ENCODE measurements at regions not wholly inside any gene's neighbourhood (a gene's known extent, or its start where the extent isn't known, plus 50 kb on each side); places are given as distances from the start of the nearest gene placed in this dataset.
A peak's percentile ranks its signal among the peaks of the same experiment; 100 is the strongest.

GRCh38 chr15:98433856-98434255, 214.5 kb upstream of the IGF1R start:
- ATAC-seq (replicated peaks), result no peak
- H3K4me1 Mint-ChIP-seq, result no peaks in the 10 kb centered on the region
- H3K9me3 Mint-ChIP-seq, result no peaks in the 10 kb centered on the region
- H3K4me3 Mint-ChIP-seq, result no peak overlapping the region
- no peak overlapping the region for H3K27ac Mint-ChIP-seq
- H3K27me3 Mint-ChIP-seq, result peaks cover 20% of the 10 kb centered on the region
- no peaks in the 10 kb centered on the region for H3K36me3 Mint-ChIP-seq (ENCODE audit: low read depth)

- Mint-ChIP-seq H3K27me3 (peaks cover 11% of the 10 kb centered on the region), H3K4me1 (no peaks in the 10 kb centered on the region), H3K4me3 (no peak overlapping the region), H3K27ac (no peak overlapping the region), H3K9me3 (no peaks in the 10 kb centered on the region), H3K36me3 (ENCODE audit: low read depth) (no peaks in the 10 kb centered on the region)
- ATAC-seq (replicated peaks), result no peak
These were observed 210.6 kb upstream of the IGF1R start for GRCh38 chr15:98437752-98438151.

GRCh38 chr15:98438326-98438725, 210.0 kb upstream of the IGF1R start:
- peaks cover 11% of the 10 kb centered on the region for H3K27me3 Mint-ChIP-seq
- H3K4me3 Mint-ChIP-seq, result no peak overlapping the region
- no peaks in the 10 kb centered on the region for H3K36me3 Mint-ChIP-seq (ENCODE audit: low read depth)
- H3K4me1 Mint-ChIP-seq, result no peaks in the 10 kb centered on the region
- ATAC-seq (replicated peaks), result no peak
- no peaks in the 10 kb centered on the region for H3K9me3 Mint-ChIP-seq
- H3K27ac Mint-ChIP-seq, result no peak overlapping the region

- no peaks in the 10 kb centered on the region for H3K36me3 Mint-ChIP-seq (ENCODE audit: low read depth)
- ATAC-seq (replicated peaks), result no peak
- H3K4me1 Mint-ChIP-seq, result no peaks in the 10 kb centered on the region
- H3K4me3 Mint-ChIP-seq, result no peak overlapping the region
- H3K27ac Mint-ChIP-seq, result no peak overlapping the region
- H3K9me3 Mint-ChIP-seq, result no peaks in the 10 kb centered on the region
- H3K27me3 Mint-ChIP-seq, result peaks cover 11% of the 10 kb centered on the region
These were observed 209.4 kb upstream of the IGF1R start for GRCh38 chr15:98438907-98439306.

- Mint-ChIP-seq H3K4me3 (no peak overlapping the region), H3K9me3 (no peaks in the 10 kb centered on the region)
- no peak for ATAC-seq (replicated peaks)
These were observed 208.8 kb upstream of the IGF1R start for GRCh38 chr15:98439523-98439942.

GRCh38 chr15:98440917-98441316, 207.4 kb upstream of the IGF1R start:
- peaks cover 11% of the 10 kb centered on the region for H3K27me3 Mint-ChIP-seq
- no peaks in the 10 kb centered on the region for H3K9me3 Mint-ChIP-seq
- no peak overlapping the region for H3K27ac Mint-ChIP-seq
- H3K4me1 Mint-ChIP-seq, result no peaks in the 10 kb centered on the region
- no peak for ATAC-seq (replicated peaks)
- H3K36me3 Mint-ChIP-seq (ENCODE audit: low read depth), result no peaks in the 10 kb centered on the region
- H3K4me3 Mint-ChIP-seq, result no peak overlapping the region

More at GRCh38 chr15:98439523-98439942, 208.8 kb upstream of the IGF1R start:
- no peak overlapping the region for H3K27ac Mint-ChIP-seq
- H3K36me3 Mint-ChIP-seq (ENCODE audit: low read depth), result no peaks in the 10 kb centered on the region
- H3K27me3 Mint-ChIP-seq, result peaks cover 11% of the 10 kb centered on the region
- H3K4me1 Mint-ChIP-seq, result no peaks in the 10 kb centered on the region

- H3K27me3 Mint-ChIP-seq, result peaks cover 11% of the 10 kb centered on the region
- no peak overlapping the region for H3K4me3 Mint-ChIP-seq
- H3K9me3 Mint-ChIP-seq, result no peaks in the 10 kb centered on the region
- no peaks in the 10 kb centered on the region for H3K4me1 Mint-ChIP-seq
- no peak for ATAC-seq (replicated peaks)
- no peaks in the 10 kb centered on the region for H3K36me3 Mint-ChIP-seq (ENCODE audit: low read depth)
- H3K27ac Mint-ChIP-seq, result no peak overlapping the region
These were observed 206.7 kb upstream of the IGF1R start for GRCh38 chr15:98441599-98441998.

- ATAC-seq (replicated peaks), result peak; percentile 66
- Mint-ChIP-seq H3K4me3 (no peak overlapping the region), H3K9me3 (no peaks in the 10 kb centered on the region), H3K36me3 (ENCODE audit: low read depth) (no peaks in the 10 kb centered on the region), H3K27ac (no peak overlapping the region), H3K27me3 (peaks cover 11% of the 10 kb centered on the region), H3K4me1 (no peaks in the 10 kb centered on the region)
These were observed 205.9 kb upstream of the IGF1R start for GRCh38 chr15:98442379-98442833.

- peaks cover 7% of the 10 kb centered on the region for H3K27me3 Mint-ChIP-seq
- H3K4me1 Mint-ChIP-seq, result no peaks in the 10 kb centered on the region
- H3K9me3 Mint-ChIP-seq, result no peaks in the 10 kb centered on the region
- no peak overlapping the region for H3K27ac Mint-ChIP-seq
- no peak overlapping the region for H3K4me3 Mint-ChIP-seq
- no peak for ATAC-seq (replicated peaks)
- H3K36me3 Mint-ChIP-seq (ENCODE audit: low read depth), result no peaks in the 10 kb centered on the region
These were observed 205.4 kb upstream of the IGF1R start for GRCh38 chr15:98442901-98443300.

GRCh38 chr15:98443526-98443925, 204.8 kb upstream of the IGF1R start:
- no peaks in the 10 kb centered on the region for H3K36me3 Mint-ChIP-seq (ENCODE audit: low read depth)
- no peak overlapping the region for H3K4me3 Mint-ChIP-seq
- H3K9me3 Mint-ChIP-seq, result no peaks in the 10 kb centered on the region
- peaks cover 7% of the 10 kb centered on the region for H3K27me3 Mint-ChIP-seq
- no peak overlapping the region for H3K27ac Mint-ChIP-seq
- H3K4me1 Mint-ChIP-seq, result no peaks in the 10 kb centered on the region
- ATAC-seq (replicated peaks), result no peak

- Mint-ChIP-seq H3K27ac (no peak overlapping the region), H3K4me3 (no peak overlapping the region), H3K36me3 (ENCODE audit: low read depth) (no peaks in the 10 kb centered on the region), H3K27me3 (peaks cover 6% of the 10 kb centered on the region), H3K9me3 (no peaks in the 10 kb centered on the region), H3K4me1 (no peaks in the 10 kb centered on the region)
- ATAC-seq (replicated peaks), result no peak
These were observed 204.2 kb upstream of the IGF1R start for GRCh38 chr15:98444138-98444537.

- no peak overlapping the region for H3K27ac Mint-ChIP-seq
- no peaks in the 10 kb centered on the region for H3K9me3 Mint-ChIP-seq
- no peak overlapping the region for H3K4me3 Mint-ChIP-seq
- peaks cover 7% of the 10 kb centered on the region for H3K27me3 Mint-ChIP-seq
- ATAC-seq (replicated peaks), result no peak
- no peaks in the 10 kb centered on the region for H3K36me3 Mint-ChIP-seq (ENCODE audit: low read depth)
- H3K4me1 Mint-ChIP-seq, result no peaks in the 10 kb centered on the region
These were observed 203.0 kb upstream of the IGF1R start for GRCh38 chr15:98445315-98445714.

GRCh38 chr15:98446083-98446482, 202.3 kb upstream of the IGF1R start:
- Mint-ChIP-seq H3K36me3 (ENCODE audit: low read depth) (no peaks in the 10 kb centered on the region), H3K9me3 (no peaks in the 10 kb centered on the region), H3K4me1 (no peaks in the 10 kb centered on the region), H3K27me3 (peaks cover 11% of the 10 kb centered on the region), H3K27ac (no peak overlapping the region), H3K4me3 (no peak overlapping the region)
- ATAC-seq (replicated peaks), result no peak

- H3K27ac Mint-ChIP-seq, result no peak overlapping the region
- peaks cover 11% of the 10 kb centered on the region for H3K27me3 Mint-ChIP-seq
- ATAC-seq (replicated peaks), result no peak
- H3K4me3 Mint-ChIP-seq, result no peak overlapping the region
- no peaks in the 10 kb centered on the region for H3K9me3 Mint-ChIP-seq
- H3K36me3 Mint-ChIP-seq (ENCODE audit: low read depth), result no peaks in the 10 kb centered on the region
- H3K4me1 Mint-ChIP-seq, result no peaks in the 10 kb centered on the region
These were observed 201.3 kb upstream of the IGF1R start for GRCh38 chr15:98447069-98447468.

- no peak for ATAC-seq (replicated peaks)
- Mint-ChIP-seq H3K4me1 (no peaks in the 10 kb centered on the region), H3K27ac (no peak overlapping the region), H3K27me3 (peaks cover 11% of the 10 kb centered on the region), H3K9me3 (no peaks in the 10 kb centered on the region), H3K4me3 (no peak overlapping the region), H3K36me3 (ENCODE audit: low read depth) (no peaks in the 10 kb centered on the region)
These were observed 197.1 kb upstream of the IGF1R start for GRCh38 chr15:98451236-98451635.

GRCh38 chr15:98452238-98452637, 196.1 kb upstream of the IGF1R start:
- Mint-ChIP-seq H3K36me3 (ENCODE audit: low read depth) (no peaks in the 10 kb centered on the region), H3K4me3 (no peak overlapping the region), H3K4me1 (no peaks in the 10 kb centered on the region), H3K9me3 (no peaks in the 10 kb centered on the region), H3K27me3 (peaks cover 15% of the 10 kb centered on the region), H3K27ac (no peak overlapping the region)
- no peak for ATAC-seq (replicated peaks)

Data from activated T-helper 17 cell treated with anti-CD3 and anti-CD28 coated beads, Interleukin-2, amount 50 U/mL, for 72 hours (primary cell).